GM12878 (cell line): ENCODE measurements at regions not wholly inside any gene's neighbourhood (a gene's known extent, or its start where the extent isn't known, plus 50 kb on each side); places are given as distances from the start of the nearest gene placed in this dataset.

ENCODE experiments used
- ATAC-seq: fragments of 200-7000 bp; cut with Tn5 transposase; 3 replicates; pipeline ENCODE4 v1.9.1; 2020; ENCODE audit warnings: mild to moderate bottlenecking, moderate library complexity
- BruUV-seq: library from RNA; stranded (reverse); fragments of 400-500 nt; replicated peaks from 2 replicates; lab custom pipeline; 2021; lab: Mats Ljungman, UMichigan
- CTCF ChIA-PET: fragments of 300-600 bp; sonication (Branson Sonifier 250); formaldehyde crosslinking; extraction: SDS; loops from one replicate; lab custom pipeline; 2021; ENCODE audit warnings: inconsistent platforms; lab: Yijun Ruan, JAX
- POLR2A ChIA-PET: fragments of 350-600 bp; formaldehyde crosslinking; extraction: SDS; loops from one replicate; lab custom pipeline; 2021; ENCODE audit warnings: inconsistent platforms; lab: Charles Lee
- RAD21 ChIA-PET: fragments of 300-600 bp; sonication (Branson Sonifier 250); formaldehyde crosslinking; loops from one replicate; lab custom pipeline; 2023; ENCODE audit warnings: antibody characterized with exemption; ENCODE audit not compliant: unreplicated experiment; lab: Charles Lee
- SMC1A ChIA-PET: fragments of 300-600 bp; sonication (Branson Sonifier 250); formaldehyde crosslinking; loops from one replicate; lab custom pipeline; 2023; ENCODE audit not compliant: unreplicated experiment, uncharacterized antibody; lab: Charles Lee
- DNase-seq: peaks from one replicate; pipeline ENCODE4 v3.0.0-alpha.2; 2011; ENCODE audit warnings: low read depth, low spot score
- FAIRE-seq: peaks from 3 replicates; lab custom pipeline; 2011; peaks lifted over from hg19 to GRCh38; lab: Jason Lieb, UNC
- H2AFZ ChIP-seq: 2 replicates; pipeline ENCODE4 v1.6.0; 2011; ENCODE audit warnings: low read depth, low read length, control low read depth; ENCODE audit not compliant: control insufficient read depth
- H3K27ac ChIP-seq: 2 replicates; pipeline ENCODE4 v1.5.1; 2011; ENCODE audit warnings: control low read depth; ENCODE audit not compliant: control insufficient read depth, insufficient read depth
- H3K27me3 ChIP-seq, 2 experiments: replicated peaks in 1 of 2; 2 replicates each; pipeline versions ENCODE4 v1.6.0 to v1.6.1; 2011; ENCODE audit warnings: low read length in 1 of 2; ENCODE audit not compliant: control insufficient read depth in 2 of 2, insufficient read depth in 2 of 2
- H3K36me3 ChIP-seq, 2 experiments: 2 replicates each; pipeline ENCODE4 v1.5.1; 2011; ENCODE audit warnings: low read length in 1 of 2; ENCODE audit not compliant: control insufficient read depth in 2 of 2, insufficient read depth in 2 of 2
- H3K4me1 ChIP-seq: 2 replicates; pipeline ENCODE4 v1.6.1; 2011; ENCODE audit warnings: mild to moderate bottlenecking, low read length, moderate library complexity, mixed read lengths; ENCODE audit not compliant: control insufficient read depth, insufficient read depth
- H3K4me2 ChIP-seq: 2 replicates; pipeline ENCODE4 v1.6.0; 2011; ENCODE audit warnings: control low read depth; ENCODE audit not compliant: control insufficient read depth, insufficient read depth
- H3K4me3 ChIP-seq: fragments of 200-600 bp; sonication (generic); 2 replicates; pipeline ENCODE4 v1.5.1; 2016
- H3K79me2 ChIP-seq: 2 replicates; pipeline ENCODE4 v1.6.0; 2011; ENCODE audit warnings: low read length; ENCODE audit not compliant: control insufficient read depth, insufficient read depth
- H3K9ac ChIP-seq: 2 replicates; pipeline ENCODE4 v1.8.0; 2011; ENCODE audit warnings: low read length, control low read depth, mixed read lengths; ENCODE audit not compliant: control insufficient read depth, insufficient read depth
- H3K9me3 ChIP-seq: replicated peaks from 3 replicates; pipeline ENCODE4 v1.5.1; 2011; ENCODE audit warnings: mild to moderate bottlenecking, low read length; ENCODE audit not compliant: control insufficient read depth, insufficient read depth
- H4K20me1 ChIP-seq: 2 replicates; pipeline ENCODE4 v1.6.0; 2011; ENCODE audit not compliant: control insufficient read depth, insufficient read depth
- BMI1 ChIP-seq: fragments of 450-650 bp; IDR thresholded peaks from 2 replicates; pipeline ENCODE4 v1.6.1; 2016; ENCODE audit warnings: mild to moderate bottlenecking, moderate library complexity, borderline replicate concordance
- ETV6 ChIP-seq, 2 experiments: fragments of 450-650 bp in 1 of 2; IDR thresholded peaks in 1 of 2; conservative IDR thresholded peaks in 1 of 2; 2 replicates each; pipeline ENCODE4 v1.6.1; 2014; ENCODE audit warnings: antibody characterized with exemption in 1 of 2, borderline replicate concordance in 1 of 2, low read depth in 1 of 2, mild to moderate bottlenecking in 1 of 2, moderate library complexity in 1 of 2
- MEF2B ChIP-seq: fragments of 450-650 bp; IDR thresholded peaks from 2 replicates; pipeline ENCODE4 v1.6.1; 2018; ENCODE audit warnings: mild to moderate bottlenecking, moderate library complexity; ENCODE audit not compliant: partially characterized antibody, poor library complexity, severe bottlenecking
- MYB ChIP-seq: fragments of 150-350 bp; IDR thresholded peaks from 2 replicates; pipeline ENCODE4 v1.6.1; 2014; ENCODE audit warnings: mild to moderate bottlenecking, low read depth, low read length, borderline replicate concordance
- NR2F1 ChIP-seq: fragments of 450-650 bp; conservative IDR thresholded peaks from 2 replicates; pipeline ENCODE4 v1.6.1; 2017; ENCODE audit warnings: mild to moderate bottlenecking
- RAD21 ChIP-seq: IDR thresholded peaks from 2 replicates; pipeline ENCODE4 v1.6.1; 2011; ENCODE audit warnings: mild to moderate bottlenecking, low read depth, low read length, moderate library complexity; ENCODE audit not compliant: insufficient read depth
- RBBP5 ChIP-seq: fragments of 200-600 bp; sonication (generic); conservative IDR thresholded peaks from 2 replicates; pipeline ENCODE4 v1.6.1; 2016
- SIN3A ChIP-seq: IDR thresholded peaks from 2 replicates; pipeline ENCODE4 v1.6.1; 2012; ENCODE audit warnings: low read depth, low read length, improper control_type of control experiment
- ZBED1 ChIP-seq: IDR thresholded peaks from 2 replicates; pipeline ENCODE4 v1.6.1; 2016; ENCODE audit warnings: borderline replicate concordance
- ZNF384 ChIP-seq: IDR thresholded peaks from 2 replicates; pipeline ENCODE4 v1.6.1; 2012; ENCODE audit warnings: low read depth, mild to moderate bottlenecking, low read length, improper control_type of control experiment, borderline replicate concordance
- ZSCAN29 ChIP-seq: fragments of 450-650 bp; IDR thresholded peaks from 2 replicates; pipeline ENCODE4 v1.6.1; 2017; ENCODE audit warnings: mild to moderate bottlenecking, moderate library complexity
- ZZZ3 ChIP-seq: IDR thresholded peaks from 2 replicates; pipeline ENCODE4 v1.6.1; 2011; ENCODE audit warnings: low read depth; ENCODE audit not compliant: control insufficient read depth, insufficient read length
- WGBS: methylation state at CpG from one replicate; pipeline ENCODE4 v1.1.6; 2016; ENCODE audit warnings: low lambda C conversion rate; ENCODE audit not compliant: insufficient replicate concordance, insufficient coverage; ENCODE audit errors: missing lambda C conversion rate; 5-methylcytosine and 5-hydroxymethylcytosine counted together
- in situ Hi-C: fragments of 300-500 bp; cut with MboI; formaldehyde crosslinking; loops from 9 replicates; pipeline ENCODE4 v1.14.3; 2018; ENCODE audit warnings: mixed read lengths
- intact Hi-C: fragments of 100-400 bp; cut with micrococcal nuclease; formaldehyde crosslinking; loops from one replicate; pipeline ENCODE4 v1.14.2; 2022; ENCODE audit not compliant: unreplicated experiment
- TF ChIP-seq, protein P1 (sequence below): IDR thresholded peaks from 2 replicates; pipeline ENCODE4 v1.6.1; 2012; ENCODE audit warnings: low read depth, low read length, improper control_type of control experiment

DNA sequence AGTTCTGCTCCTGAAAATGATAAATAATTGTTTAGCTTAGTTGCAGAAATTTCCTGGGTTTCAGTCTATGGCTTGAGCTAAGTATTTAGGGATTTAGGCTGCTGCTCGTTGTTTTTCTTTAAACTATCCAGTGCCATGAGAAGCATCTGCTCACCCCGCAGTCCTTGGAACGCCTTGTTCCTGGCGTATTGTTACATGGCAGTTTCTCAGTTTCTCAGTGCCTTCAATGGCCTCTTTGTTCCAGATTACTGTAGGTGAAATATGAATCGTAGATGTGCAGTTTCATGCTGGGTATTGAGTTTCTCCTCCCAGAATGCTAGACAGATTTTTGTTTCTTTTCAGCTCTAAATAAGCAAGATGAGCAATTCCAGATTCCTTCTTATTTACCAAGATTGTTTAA is 269.5 kb upstream of the GBE1 start:
- DNase-seq (no peak), FAIRE-seq (no peak), ATAC-seq (no peak)
- in situ Hi-C loops: no loop called here
- Histone ChIP-seq H4K20me1 (no peaks in the 10 kb centered on the region), H3K36me3 (no peaks in the 10 kb centered on the region), H3K9me3 (no peaks in the 10 kb centered on the region), H3K27me3 (no peaks in the 10 kb centered on the region), H3K4me2 (no peak overlapping the region), H3K4me3 (no peak overlapping the region), H3K9ac (no peak overlapping the region), H3K4me1 (no peaks in the 10 kb centered on the region), H3K27ac (no peak overlapping the region), H3K79me2 (no peaks in the 10 kb centered on the region), H2AFZ (no peak overlapping the region)
- ChIA-PET POLR2A (no interaction called here), CTCF (interaction anchor here (1.8 kb wide), 1 partner anchor 541 kb away, joined by 5 read pairs; no protein-coding TSS in a partner anchor), RAD21 (no interaction called here), SMC1A (interaction anchor here (0.6 to 1.6 kb wide), 5 partner anchors 11 to 1845 kb away, joined by 3 read pairs; no protein-coding TSS in a partner anchor)
- 37% methylated on average over 5 of the region's 5 CpGs for WGBS
- TF ChIP-seq ETV6 (conservative IDR thresholded peaks at IDR 0.05 in 1 of 2, IDR thresholded peaks at IDR 0.05 in 1 of 2; ENCODE audit: borderline replicate concordance in 1 of 2, low read depth in 1 of 2): no peak
- no peak for TF ChIP-seq RAD21
- TF ChIP-seq ZZZ3: no peak
- TF ChIP-seq, protein P1, sequence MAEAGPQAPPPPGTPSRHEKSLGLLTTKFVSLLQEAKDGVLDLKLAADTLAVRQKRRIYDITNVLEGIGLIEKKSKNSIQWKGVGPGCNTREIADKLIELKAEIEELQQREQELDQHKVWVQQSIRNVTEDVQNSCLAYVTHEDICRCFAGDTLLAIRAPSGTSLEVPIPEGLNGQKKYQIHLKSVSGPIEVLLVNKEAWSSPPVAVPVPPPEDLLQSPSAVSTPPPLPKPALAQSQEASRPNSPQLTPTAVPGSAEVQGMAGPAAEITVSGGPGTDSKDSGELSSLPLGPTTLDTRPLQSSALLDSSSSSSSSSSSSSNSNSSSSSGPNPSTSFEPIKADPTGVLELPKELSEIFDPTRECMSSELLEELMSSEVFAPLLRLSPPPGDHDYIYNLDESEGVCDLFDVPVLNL: no peak
- no peak for TF ChIP-seq BMI1
- no peak for TF ChIP-seq RBBP5
- no peak for TF ChIP-seq ZNF384
- TF ChIP-seq MEF2B: no peak
- no peak for TF ChIP-seq ZBED1
- no peak for TF ChIP-seq MYB
- TF ChIP-seq SIN3A: no peak
- TF ChIP-seq ZSCAN29: no peak
- no peak for TF ChIP-seq NR2F1
- intact Hi-C loops: no loop called here
- BruUV-seq: no TSS peak
